Upper lobe of left lung (tissue), 4 donors: ENCODE measurements at regions not wholly inside any gene's neighbourhood (a gene's known extent, or its start where the extent isn't known, plus 50 kb on each side); places are given as distances from the start of the nearest gene placed in this dataset.

Experiments used
- CTCF ChIP-seq, 6 experiments: fragments of 450-650 bp in 4 of 6; fragments of 200-600 bp in 2 of 6; sonication (generic) in 2 of 6; IDR thresholded peaks; one replicate each; pipeline ENCODE4 v1.5.1; 2016 to 2019; ENCODE audit warnings: antibody characterized with exemption in 6 of 6
- EP300 ChIP-seq, 4 donors: sonication (generic); formaldehyde crosslinking; IDR thresholded peaks; one replicate each; pipeline ENCODE4 v1.5.1; 2017; ENCODE audit warnings: antibody characterized with exemption in 4 of 4, control low read depth in 2 of 4
- POLR2A ChIP-seq, 4 donors: fragments of 450-650 bp; IDR thresholded peaks; one replicate each; pipeline ENCODE4 v1.5.1; 2016 to 2017; ENCODE audit warnings: antibody characterized with exemption in 4 of 4, mild to moderate bottlenecking in 2 of 4

- TF ChIP-seq CTCF (IDR thresholded peaks at IDR 0.05) (no peak), EP300 (IDR thresholded peaks at IDR 0.05) (no peak), POLR2A (IDR thresholded peaks at IDR 0.05) (no peak)
Measured at GRCh38 chr2:145304501-145304900, 784.6 kb upstream of the ZEB2 start.
